Neural progenitor cell (in vitro differentiated cells): ENCODE measurements at regions not wholly inside any gene's neighbourhood (a gene's known extent, or its start where the extent isn't known, plus 50 kb on each side); places are given as distances from the start of the nearest gene placed in this dataset.

Experiments
- EZH2 ChIP-seq: fragments of 200-600 bp; sonication (generic); IDR thresholded peaks from 2 replicates; pipeline ENCODE4 v1.6.1; 2017; ENCODE audit warnings: antibody characterized with exemption, mild to moderate bottlenecking, moderate library complexity
- TF ChIP-seq, protein P1 (sequence below): fragments of 200-600 bp; sonication (generic); IDR thresholded peaks from 2 replicates; pipeline ENCODE4 v1.5.1; 2017; ENCODE audit warnings: antibody characterized with exemption, mild to moderate bottlenecking

- TF ChIP-seq, protein P1, sequence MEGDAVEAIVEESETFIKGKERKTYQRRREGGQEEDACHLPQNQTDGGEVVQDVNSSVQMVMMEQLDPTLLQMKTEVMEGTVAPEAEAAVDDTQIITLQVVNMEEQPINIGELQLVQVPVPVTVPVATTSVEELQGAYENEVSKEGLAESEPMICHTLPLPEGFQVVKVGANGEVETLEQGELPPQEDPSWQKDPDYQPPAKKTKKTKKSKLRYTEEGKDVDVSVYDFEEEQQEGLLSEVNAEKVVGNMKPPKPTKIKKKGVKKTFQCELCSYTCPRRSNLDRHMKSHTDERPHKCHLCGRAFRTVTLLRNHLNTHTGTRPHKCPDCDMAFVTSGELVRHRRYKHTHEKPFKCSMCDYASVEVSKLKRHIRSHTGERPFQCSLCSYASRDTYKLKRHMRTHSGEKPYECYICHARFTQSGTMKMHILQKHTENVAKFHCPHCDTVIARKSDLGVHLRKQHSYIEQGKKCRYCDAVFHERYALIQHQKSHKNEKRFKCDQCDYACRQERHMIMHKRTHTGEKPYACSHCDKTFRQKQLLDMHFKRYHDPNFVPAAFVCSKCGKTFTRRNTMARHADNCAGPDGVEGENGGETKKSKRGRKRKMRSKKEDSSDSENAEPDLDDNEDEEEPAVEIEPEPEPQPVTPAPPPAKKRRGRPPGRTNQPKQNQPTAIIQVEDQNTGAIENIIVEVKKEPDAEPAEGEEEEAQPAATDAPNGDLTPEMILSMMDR = no peak
- no peak for TF ChIP-seq EZH2
Observed at GRCh38 chr19:28126135-28126898, 1086.6 kb downstream of the UQCRFS1 start.
